Dedifferentiated amniotic fluid mesenchymal stem cell (primary cell): ENCODE measurements at regions not wholly inside any gene's neighbourhood (a gene's known extent, or its start where the extent isn't known, plus 50 kb on each side); places are given as distances from the start of the nearest gene placed in this dataset.

Experiments used
- DNase-seq: peaks from one replicate; pipeline ENCODE4 v3.0.0-alpha.2; 2016; ENCODE audit errors: extremely low spot score

DNA sequence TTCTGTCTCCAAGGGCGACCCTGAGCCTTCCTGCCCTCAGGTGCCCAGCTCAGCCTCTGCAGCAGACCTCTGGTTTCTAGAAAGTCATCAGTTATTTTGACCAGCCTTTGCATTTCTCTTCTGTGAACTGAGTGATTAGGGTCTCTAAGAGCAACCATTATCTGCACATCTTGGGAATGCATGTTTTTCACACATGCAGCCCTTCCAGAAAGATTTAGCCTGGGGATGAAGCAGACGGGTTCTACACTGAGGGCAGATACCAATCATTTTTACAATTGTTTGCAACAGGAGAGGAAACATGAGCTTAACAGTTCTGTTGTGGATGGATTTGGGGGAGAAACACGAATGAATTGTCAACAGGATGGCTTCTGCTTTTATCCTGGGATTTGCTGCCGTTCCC is 90.1 kb upstream of the PITX1 start:
- DNase-seq = no peak

DNA sequence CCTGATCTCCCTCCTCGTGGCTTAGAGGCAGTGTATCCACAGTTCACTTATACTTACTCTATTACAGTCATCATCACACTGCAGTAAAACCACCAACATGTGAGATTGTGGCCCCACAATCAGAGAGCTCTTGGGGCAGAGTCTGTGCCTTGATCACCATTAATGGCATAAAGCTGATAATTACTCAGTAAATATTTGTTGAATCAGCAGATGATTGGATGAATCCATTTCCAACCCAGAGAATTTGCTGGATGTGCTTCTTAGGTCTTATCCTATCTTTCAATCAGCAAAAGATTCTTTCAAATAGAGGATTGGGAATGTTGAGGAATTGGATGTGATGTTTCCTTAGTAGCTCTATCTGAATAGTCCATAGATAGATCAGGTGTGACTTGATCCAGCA is 88.8 kb upstream of the PITX1 start:
- DNase-seq = no peak

DNA sequence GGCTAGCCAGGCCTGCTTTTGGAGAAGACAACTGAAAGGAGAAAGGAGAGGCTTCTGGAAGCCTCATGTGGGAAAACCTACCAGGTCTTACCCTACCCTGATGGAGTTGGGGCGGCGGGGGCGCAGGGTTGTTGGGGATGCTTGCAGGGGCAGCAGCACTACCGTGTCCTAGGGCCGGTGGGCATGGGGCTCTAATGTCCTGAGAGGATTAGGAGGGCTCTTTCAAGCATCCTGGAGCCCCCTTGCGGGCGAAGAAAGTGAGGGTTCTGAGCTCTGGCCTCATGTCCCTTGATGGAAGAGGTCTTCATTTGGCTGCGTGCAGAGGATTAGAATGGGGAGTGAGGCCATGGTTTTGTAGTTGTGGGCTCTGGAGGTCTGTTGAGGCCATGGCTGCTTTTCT is 86.9 kb upstream of the PITX1 start:
- no peak for DNase-seq

DNA sequence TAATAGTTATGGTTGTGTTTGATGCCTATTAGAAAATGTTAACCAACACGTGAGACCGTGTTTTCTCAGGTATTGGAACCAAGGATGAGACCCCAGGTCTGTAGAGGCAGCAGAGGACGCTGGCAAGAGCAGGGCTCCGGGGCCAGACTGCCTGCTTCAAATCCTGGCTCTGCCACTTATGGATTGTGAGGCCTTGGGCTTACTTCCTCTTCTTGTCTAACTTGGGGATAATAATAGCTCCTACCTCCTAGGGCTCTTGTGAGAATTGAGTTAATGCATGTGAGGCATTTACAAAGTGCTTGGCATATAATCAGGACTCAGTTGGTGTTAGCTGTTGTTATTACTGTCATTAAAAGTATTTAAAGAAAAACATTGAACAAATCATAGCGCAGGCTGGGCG is 85.5 kb upstream of the PITX1 start:
- no peak for DNase-seq

DNA sequence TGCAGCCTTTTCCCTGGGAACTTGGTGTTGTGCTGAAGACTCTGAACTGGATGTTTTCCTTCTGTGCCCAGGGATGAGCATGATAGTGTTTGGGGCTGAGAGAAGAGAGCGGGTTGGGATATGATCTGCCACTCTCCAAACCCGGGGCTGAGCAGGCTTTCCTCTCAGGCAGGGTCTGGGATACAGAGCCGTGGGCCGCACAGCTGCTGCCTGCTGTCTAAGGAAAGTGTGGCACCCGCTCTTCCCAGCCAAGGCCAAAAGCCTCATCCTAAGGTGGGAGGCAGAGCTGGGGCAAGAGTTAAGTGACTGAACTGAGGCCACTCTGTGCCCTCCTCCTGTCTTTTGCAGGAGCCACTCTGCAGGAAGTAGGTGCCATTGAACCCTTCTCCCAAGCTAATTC is 83.6 kb upstream of the PITX1 start:
- no peak for DNase-seq

DNA sequence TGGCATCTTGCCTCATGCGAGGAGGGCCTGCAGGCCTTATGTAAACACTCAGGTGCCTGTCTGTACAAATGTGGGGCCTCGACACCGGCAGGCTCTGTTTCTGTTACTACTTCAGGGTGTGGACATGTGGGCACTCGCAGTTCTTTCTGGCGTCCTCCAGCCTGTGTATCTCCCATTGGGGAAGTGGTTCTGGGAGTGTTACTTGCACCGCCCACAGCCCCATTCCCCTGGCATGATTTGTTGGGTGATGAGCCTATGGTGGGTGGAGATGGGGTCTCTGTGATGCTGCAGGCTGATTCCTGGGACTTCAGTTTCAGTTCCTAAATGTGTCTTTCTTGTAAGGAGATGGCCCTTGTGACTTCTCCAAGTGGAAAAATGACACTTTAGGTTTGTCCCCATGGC is 82.1 kb upstream of the PITX1 start:
- DNase-seq = no peak

DNA sequence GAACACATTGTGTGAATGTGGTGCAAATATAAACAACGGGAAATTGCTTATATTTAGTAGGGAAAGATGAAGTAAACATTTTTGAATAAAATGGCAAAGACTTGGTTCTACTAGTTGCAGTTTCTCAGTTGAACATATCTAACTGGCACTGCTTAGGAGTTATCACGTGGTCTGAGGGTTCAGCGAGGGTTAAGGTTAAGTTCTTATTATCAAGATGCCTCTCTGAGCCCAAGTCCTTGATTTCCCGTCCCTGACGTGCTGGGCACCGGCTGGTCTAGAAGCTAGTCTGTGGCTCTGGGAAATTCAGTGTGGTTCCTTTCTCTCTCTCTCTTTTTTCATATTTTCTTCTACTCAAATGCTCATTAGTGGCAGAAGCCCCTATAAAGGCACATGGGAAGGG is 81.6 kb upstream of the PITX1 start:
- no peak for DNase-seq

DNA sequence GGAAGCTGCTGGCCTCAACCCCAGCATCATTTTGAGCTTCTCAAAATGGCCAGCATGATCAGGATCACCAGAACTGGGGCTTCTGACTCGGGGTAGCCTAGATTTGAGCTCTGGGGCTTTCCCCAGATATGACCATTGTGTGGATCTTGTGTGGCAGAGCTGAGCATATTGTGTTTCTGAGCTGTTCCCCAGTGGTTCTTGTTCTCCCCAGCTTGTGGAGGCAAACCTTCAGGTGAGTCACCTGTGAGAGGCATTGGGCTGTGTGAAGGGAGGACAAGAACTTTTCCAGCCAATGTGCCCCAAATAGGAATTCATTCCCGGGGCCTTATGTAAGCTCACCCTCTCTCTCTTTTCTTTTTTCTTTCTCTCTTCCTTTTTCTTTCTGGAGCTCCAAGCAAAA is 80.7 kb upstream of the PITX1 start:
- DNase-seq = no peak

DNA sequence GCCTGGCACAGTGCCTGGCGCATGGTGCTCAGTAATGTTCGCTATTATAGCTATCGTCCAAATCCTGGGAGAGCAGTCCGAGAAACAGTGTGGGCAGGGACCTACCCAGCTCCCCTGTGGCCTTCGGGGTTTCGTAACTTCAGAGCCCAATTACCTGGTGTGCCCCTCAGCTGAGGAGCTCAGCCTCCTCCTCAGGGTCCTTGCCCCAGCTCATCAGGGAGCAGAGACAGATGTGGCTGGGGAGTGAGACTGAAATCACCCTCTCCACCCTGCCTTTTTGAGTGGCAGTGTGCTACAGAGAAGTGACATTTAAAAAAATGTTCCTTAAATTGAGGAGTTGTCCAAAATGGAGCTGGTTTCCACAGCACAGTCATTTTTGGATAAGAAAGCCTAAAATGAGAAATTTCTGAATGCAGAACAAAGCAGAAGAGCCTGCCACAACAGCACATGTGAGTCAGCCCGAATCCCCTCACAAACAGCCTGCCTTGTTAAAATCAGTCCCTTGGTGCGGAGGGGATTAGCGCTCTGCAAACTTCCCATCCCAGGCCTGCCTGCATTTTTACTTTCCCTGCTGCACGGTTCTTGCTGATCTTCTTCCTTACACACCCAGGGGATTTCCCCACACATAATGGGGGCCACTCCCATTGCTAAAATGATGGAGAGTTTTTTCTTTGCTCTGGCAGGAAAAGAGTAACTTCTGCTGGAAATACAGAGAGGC is 78.1 kb upstream of the PITX1 start:
- DNase-seq = no peak

DNA sequence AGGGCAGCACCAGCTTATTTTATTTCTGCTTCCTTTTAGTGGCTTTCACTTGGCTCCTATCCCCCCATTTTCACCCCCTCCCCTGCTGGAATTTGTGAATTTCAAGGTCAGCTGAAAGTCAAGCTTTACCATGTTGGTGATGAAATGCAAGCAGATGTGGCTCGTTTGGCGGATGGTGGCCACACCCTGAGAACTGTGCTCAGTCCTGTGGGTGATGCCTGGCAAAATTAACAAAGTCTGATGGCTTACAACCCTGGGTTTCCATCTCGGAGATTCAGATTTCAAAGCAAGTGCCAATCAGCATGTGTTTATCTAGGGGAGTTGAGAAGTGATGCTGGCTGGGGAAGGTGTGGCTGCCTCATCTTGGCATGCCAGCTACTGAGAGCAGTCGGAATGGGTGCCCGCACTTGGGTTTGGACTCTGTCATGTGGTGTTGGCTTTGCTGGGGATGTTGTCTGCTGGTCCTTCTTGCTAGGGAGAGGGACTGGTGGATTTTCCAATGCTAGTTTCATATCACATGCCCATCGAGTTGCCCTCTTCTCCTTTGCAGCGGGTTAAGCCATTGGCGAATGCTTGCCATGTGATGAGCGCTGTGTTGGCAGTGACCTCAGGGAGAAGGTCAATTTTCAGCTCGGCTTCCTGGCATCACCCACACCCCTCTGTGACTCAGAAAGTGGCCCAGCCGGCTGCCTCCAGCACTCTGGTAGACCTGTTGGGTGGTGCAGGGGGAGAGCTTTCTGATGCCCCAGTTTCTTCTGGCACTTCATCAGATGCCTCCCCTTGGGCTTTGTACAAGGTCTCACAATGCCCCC is 77.0 kb upstream of the PITX1 start:
- DNase-seq = no peak

DNA sequence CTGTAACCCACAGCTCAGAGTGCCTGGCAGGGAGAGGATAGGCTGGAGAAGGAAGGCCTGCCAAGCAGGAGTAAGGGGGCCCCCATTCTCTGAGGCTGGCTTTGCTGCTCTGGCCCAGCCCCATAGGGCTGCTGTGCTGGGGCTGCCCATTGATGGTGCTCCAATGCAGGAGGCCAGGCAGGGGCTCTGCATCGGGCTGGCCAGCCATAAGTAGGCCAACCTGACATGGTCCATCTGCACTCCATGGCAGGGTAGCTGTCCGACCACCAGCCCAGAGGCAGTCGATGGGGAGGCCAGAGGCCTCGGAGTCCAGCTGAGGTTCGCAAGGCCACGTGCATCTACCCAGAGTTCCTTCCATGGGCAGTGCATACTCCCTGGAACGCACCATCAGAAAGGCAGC is 75.0 kb upstream of the PITX1 start:
- no peak for DNase-seq

DNA sequence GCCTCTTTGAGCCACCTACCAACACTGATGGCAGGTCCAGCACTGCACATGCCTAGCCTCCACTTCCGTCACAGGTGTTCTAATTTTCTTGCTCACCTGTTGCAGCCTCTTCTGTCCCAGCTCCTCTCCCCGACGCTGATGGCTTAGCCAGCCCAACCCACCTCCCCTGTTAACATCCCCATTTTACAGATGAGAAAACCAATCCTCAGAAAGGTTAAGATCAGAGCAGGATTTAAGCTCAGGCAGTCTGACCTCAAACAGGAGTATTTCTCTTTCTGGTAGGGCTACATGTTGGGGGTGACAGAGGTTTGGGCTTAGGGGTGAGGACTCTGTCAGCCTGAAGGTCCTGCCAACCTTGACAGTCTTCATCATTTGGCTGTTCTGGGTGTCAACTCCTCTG is 74.5 kb upstream of the PITX1 start:
- DNase-seq = no peak

DNA sequence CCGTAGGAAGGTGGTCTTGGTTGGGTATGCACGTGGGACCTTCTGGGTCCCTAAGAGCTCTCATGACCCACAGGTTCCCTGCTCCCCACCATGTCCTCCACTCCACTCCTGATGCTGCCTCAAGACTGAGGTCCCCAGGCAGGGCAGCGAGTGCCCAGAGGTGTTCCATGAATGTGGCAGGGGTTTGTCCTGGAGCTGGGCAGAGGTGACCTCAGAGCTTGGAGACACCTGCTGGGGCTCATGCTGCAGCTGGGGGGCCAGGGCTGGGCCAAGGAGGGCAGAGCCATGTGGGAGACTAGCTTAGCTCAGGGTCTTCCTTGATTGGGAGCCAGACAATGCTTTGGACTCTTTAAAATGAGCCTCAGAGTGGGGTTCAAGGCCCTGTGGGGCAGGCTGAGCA is 74.0 kb upstream of the PITX1 start:
- no peak for DNase-seq

DNA sequence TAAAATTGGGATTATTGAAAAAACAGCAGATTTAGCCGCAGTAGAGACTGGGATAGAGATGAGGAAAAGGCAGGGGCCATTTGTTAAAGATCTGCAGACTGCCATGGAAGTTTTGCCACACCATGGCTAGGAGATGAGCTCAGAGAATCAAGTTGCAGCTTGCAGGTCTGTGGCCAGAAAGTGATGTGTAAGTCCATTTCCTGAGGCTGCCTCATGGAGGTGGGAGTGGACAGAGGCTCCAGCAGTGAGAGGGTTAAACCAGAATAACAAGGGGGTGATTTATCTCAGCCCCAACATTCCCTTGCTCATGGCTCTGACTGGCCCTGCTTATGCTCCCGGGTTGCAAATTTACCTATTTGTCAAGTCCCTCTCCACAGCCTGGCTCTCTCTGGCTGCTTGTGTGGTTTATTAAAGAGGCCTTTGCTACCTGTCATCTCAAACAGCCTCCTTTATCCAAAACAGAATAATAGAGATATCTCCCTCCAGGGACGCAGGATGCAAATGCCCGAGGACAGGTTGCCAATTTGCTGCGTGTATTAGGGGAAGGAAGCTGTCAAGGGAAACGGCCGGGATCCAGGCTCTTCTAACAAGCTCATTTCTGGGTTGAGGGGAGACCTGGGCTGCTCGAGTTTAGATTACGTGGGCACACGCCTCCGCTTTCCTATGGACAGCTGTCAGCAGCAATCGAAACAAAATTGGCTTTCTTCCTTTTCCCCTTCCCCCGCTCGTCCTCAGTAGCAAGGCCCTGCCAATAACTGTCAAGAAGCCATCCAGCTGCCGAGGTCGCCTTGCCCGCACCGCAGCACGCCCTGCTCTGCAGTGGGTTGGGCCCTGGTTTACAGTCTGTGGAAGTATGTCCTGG is 72.8 kb upstream of the PITX1 start:
- no peak for DNase-seq

DNA sequence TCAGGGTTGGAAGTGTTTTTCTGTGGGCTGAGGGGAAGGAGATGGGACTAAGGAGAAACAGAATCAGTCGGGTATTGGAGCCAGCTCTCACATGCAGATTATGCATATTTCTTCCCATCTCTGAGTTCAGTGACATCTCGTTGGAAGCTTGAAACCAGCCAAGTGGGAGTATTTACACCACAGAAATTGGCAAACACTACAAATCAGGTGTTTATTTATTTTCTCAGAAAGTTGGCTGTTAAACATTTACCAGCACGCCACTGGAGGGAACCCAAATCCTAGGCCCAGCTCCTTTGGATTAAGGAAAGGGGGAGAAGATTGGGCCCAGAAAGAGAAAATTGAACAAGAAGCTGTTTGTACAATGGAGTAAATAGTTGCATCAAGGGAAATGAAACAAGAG is 72.1 kb upstream of the PITX1 start:
- DNase-seq = no peak

DNA sequence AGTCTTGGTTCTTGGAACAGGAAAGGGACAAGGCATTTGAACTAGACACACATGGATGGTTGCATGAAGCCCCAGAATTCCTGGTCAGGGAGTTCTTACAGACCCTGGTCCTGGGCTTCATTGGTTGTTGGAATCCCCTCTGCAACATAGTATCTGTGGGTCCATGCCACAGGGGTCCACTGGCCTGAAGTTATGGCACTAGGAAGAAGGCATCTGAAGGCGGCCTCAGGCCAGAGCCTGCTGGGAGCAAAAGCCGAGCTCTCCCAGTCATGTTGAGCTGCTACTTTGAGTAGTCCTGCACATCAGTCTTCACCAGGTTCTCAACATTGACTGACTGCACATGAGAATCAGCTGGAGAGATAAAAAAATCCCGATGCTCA is 71.1 kb upstream of the PITX1 start:
- no peak for DNase-seq

DNA sequence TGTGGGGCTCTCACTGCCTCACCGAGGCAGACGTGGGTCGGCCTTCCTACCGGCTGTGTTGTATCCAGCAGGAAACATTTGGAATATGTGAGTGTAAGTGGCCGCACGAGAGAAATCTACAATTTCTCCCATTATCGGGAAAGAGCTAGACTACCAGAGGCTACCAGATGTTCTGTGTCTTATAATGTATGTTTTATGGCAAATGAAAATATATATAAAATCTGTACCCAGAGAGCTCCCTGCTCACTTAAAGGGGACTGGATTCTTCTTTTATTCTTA is 69.5 kb upstream of the PITX1 start:
- DNase-seq = no peak

DNA sequence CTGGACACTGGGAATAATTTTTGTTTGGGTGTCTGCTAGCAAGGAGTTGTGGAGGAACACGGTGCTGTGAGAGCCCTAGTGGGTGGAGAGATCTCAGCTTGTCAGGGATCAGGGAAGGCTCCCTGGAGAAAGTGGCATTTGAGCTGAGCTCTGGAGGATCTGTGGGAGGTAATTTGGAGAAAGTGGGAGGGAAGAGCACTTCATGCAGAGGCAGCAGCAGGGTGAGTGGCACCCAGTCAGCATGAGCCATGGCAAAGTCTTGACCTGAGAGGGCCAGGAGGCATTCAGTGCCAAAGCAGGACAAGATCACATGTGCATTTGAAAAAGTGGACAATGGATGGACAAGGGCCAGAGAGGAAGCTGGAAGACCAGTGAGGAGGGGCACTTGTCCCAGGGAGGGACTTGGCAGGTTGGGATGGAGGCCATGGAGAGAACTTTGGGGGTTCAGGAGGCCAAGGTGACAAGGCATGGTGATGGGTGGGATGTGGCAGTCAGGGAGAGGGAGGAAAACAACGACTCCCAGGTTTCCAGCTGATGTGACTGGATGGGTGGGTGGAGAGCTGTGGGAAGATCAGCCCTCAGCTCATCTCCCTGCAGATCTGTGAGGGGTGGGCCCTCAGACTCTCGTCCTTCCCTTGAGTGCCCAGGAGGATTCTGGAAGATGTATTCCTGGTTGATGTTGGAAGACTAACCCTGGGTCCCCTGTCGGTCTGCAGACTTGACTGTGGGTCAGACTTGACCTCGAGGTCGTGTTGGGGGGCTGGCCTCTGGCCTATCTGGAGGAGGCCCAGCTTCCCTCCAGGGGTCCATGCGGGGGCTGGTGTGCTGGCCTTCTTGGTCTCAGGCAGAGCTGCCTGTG is 68.9 kb upstream of the PITX1 start:
- no peak for DNase-seq

DNA sequence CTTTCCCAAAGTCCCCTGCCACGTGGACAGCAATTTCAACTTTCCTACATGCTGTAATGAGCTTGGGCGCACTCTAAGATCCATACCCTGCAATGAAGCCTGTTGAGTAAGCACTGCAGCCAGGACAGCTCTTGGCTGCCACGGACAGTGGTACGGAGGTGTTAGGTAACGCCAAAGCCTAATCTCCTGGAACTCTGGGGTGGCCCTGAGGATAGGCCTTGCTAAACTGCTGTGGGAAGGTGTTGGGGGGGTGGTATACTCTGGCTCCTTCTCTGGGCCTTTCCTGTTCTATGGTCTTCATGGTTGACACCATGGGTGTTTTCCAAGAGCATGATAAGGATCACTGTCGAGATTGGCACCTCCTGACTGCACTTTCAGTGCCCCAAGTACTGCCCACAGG is 66.4 kb upstream of the PITX1 start:
- no peak for DNase-seq

DNA sequence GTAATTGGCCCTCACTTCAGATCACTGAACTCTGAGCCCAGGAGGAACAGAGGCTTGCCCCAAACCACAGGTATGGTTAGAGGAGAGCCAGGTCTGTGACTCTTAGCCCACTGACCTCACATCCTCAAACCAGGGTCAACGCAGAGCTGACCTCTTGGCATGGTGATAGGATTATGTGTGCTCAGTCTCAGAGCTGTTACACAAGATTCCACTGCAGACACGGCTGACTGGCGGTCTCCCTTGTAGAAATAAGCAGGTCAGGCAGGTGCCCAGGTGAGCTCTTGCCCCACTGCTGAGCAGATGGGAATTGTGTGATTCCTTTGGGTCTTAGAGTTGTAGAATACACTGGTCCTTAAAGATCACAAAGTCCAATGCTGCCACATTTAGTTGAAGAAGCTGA is 66.0 kb upstream of the PITX1 start:
- DNase-seq = no peak

DNA sequence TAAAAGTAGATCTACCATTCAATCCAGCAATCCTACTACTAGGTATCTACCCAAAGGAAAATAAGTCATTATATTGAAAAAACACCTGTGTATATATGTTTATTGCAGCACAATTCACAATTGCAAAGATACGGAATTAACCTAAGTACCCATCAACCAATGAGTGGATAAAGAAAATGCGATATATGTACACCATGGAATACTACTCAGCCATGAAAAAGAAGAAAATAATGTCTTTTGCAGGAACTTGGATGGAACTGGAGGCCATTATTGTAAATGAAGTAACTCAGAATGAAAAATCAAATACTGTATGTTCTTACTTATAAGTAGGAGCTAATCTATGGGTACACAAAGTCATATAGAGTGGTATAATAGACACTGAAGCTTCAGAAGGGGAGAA is 63.4 kb upstream of the PITX1 start:
- DNase-seq = no peak

DNA sequence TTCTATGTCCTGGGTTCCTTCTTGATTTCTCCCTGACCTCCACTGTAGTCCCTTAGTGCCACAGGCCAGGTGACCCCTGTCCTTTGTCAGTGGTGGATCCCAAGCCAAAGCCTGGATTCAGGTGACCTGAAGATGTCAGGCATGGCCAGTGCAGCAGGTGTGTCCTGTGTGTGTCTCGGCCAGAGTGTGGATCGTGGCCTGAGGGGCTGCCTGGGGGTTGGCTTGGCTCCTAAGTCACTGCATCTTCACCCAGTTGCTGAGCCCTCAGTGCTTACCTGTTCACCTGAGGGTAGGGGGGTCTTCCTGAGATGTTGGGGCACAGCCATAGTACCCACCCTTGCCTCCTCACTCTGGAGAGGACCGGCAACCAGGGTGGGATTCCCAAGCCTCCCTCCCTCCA is 61.8 kb upstream of the PITX1 start:
- no peak for DNase-seq
